Cardiac septum (tissue), 1 donor: ENCODE measurements at regions not wholly inside any gene's neighbourhood (a gene's known extent, or its start where the extent isn't known, plus 50 kb on each side); places are given as distances from the start of the nearest gene placed in this dataset.

Experiments used
- DNase-seq: peaks from one replicate; pipeline ENCODE4 v3.0.0-alpha.2; 2020; ENCODE audit warnings: low spot score
- intact Hi-C: fragments of 100-400 bp; cut with DNase I; formaldehyde crosslinking; loops from one replicate; pipeline ENCODE4 v1.14.0; 2022
- donor health status: DM: no; HTN: no; CAD: no.

DNA sequence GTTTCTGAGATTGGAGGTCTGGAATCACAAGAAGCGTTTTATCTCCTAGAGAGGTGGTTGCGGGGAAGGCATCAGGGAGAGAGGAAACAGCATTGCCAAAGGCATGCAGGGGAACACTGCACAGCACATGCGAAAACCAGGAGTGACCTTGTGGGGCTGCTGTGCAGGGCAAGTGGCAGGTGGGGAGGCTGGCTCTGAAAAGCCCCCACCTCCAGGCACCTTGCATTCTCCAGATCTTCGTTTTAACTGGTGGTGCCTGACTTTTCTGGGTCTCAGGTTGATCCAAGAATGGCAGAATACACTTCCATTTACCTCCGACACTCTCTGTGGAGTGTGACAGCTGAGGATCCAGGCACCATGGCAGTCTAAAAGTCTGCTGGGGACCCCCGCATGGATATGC is 209.4 kb upstream of the LEF1 start:
- DNase-seq, result no peak
- intact Hi-C loops, result no loop called here

DNA sequence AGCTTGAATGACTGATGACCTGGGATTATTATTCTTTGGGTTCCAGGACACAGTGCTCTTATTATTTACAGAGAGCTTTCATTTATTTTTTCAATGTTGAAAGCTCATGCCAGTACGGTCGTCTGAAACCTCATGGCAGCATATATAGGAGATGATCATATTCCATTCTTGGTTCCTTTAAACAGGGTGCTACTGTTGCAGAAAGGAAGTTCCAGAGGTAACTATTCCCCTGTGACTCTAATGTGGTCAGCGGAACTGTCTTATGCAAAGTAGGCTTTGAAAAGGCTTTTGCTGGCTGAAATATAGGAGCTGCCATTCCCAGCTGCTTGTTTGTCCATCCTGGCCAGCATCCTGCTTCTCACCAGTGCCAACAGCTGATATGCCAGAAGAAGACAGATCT is 208.3 kb upstream of the LEF1 start:
- DNase-seq, result no peak
- intact Hi-C loops, result no loop called here

- DNase-seq, result no peak
- intact Hi-C loops, result no loop called here
Observed at GRCh38 chr4:108375434-108375833, 206.7 kb upstream of the LEF1 start.

DNA sequence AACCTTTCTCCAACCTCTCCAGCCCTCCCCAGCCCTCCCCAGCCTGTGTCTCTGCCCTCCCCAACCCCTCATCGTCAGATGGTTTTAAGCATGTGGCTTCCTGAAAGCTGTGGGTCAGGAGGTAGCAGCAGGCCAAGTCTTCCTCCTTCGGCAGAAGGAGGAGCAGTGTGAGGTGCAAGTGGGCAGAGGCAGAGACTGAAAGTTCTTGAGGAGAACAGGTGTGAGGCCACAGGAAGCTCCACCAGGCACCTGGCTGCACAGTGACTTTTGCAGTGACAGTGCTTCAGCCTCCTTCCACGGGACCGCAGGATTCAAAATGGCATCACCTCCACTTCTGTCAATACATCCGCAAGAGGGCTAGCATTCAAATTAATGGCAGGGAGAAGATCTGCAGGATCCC is 203.9 kb upstream of the LEF1 start:
- intact Hi-C loops, result no loop called here
- no peak for DNase-seq

- intact Hi-C loops, result no loop called here
- no peak for DNase-seq
Observed at GRCh38 chr4:108371282-108371681, 202.6 kb upstream of the LEF1 start.

GRCh38 chr4:108370291-108371141 is 201.8 kb upstream of the LEF1 start:
- intact Hi-C loops, result no loop called here

GRCh38 chr4:108369035-108369655 is 200.4 kb upstream of the LEF1 start:
- no peak for DNase-seq
- intact Hi-C loops, result no loop called here

More at GRCh38 chr4:108370291-108371141, 201.8 kb upstream of the LEF1 start:
- no peak for DNase-seq

- intact Hi-C loops, result no loop called here
- no peak for DNase-seq
Observed at GRCh38 chr4:108367751-108368150, 199.0 kb upstream of the LEF1 start.

DNA sequence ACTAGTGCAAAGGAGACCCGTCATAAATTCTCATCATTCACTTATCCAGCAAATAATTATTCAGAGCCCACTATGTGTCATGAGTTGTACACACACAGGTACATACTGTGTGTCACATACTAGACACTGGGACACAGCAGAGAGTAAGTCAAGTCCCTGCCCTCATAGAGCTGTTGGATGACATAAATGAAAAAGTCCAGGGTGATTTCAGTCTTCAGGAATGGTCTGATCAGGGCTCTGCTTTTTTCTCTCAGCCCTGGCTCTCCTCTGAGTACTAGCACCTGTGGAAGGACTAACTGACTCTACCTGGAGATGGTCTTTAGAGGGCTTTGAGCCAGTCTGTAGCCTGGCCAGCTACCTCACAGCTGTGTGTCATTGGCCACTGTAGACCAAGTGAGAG is 198.0 kb upstream of the LEF1 start:
- intact Hi-C loops, result no loop called here
- DNase-seq, result no peak

- intact Hi-C loops, result no loop called here
- no peak for DNase-seq
Observed at GRCh38 chr4:108365551-108365950, 196.8 kb upstream of the LEF1 start.

DNA sequence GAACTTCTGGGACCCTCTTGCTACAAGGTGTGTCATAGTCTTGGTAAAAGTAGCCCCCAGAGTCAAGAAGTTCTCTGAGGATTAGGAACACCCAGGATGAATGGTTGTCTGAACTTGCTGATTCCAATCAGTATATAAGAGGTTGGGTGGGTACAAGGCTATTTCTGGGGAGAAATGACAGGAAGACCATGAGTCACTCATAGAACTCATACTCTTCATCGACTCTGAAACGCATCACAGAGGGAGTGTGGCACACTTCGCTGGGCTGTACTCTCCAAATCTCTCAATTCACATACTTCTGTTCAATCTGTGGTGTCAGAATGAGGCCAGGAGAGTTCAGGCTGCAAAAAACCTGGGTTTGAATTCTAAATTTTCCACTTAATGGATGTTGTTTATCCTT is 193.2 kb upstream of the LEF1 start:
- DNase-seq, result no peak
- intact Hi-C loops, result no loop called here

DNA sequence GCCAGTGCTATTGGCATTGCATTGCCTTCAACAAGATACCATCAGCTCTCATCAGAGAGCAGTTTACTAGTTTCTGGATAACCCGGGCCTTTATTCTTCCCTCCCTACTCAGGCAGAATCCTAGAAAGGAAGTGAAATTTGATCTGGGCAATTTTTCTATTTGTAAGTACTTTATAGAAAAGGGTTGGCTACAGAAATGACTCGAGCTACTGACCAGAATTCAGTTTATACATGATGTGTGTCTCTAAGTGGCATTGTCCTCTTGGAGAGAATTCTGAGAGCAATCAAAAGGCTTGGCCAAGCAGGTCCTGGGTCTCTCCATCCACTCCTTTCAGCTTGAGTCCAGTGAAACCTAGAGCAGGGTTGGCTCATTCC is 192.7 kb upstream of the LEF1 start:
- intact Hi-C loops, result no loop called here
- DNase-seq, result no peak

GRCh38 chr4:108360754-108361445 is 192.2 kb upstream of the LEF1 start:
- intact Hi-C loops, result no loop called here
- DNase-seq, result no peak

GRCh38 chr4:108359986-108360681 is 191.4 kb upstream of the LEF1 start:
- no peak for DNase-seq
- intact Hi-C loops, result loop anchor here (10.0 kb wide), 1 partner anchor 205 kb away; no protein-coding TSS in a partner anchor

DNA sequence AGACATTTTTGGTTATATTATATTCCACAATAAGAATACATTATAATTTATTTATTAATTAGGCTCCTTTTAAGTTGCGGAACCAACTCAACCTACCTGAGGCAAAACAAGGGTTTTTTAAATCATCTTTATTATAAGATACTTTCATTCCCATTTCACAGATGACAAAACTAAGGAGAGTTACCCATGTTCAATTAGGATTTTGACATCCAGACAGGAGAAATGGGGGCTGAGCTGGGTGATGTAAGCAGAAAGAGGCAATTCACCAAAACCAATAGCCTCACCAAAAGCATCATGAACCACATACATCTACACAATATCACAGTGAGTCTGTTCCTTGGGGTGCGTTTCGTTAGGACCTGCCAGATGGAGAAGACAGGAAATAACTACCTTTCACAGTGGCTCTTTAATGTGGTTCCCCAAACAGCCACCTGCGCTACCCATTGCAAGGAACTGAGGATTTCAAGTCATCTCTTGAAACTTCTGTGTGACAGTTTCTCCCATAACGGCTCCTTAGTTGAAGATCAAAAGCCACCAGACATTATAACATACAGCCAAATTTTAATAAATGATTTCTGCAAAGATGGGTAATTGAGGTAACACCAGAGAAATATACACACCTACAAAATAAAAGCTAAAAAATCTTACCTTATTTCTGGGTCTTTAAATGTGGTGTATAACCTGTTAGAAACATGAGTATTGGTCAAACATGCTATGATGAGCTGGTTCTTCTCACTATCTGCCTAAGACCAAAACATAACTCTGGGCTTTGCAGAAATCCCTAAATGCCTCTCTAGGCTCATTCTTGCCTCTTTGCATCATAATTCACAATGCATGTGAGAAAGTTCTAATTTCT is 190.6 kb upstream of the LEF1 start:
- intact Hi-C loops, result loop anchor here (10.0 kb wide), 1 partner anchor 205 kb away; no protein-coding TSS in a partner anchor
- no peak for DNase-seq

GRCh38 chr4:108355902-108356535 is 187.3 kb upstream of the LEF1 start:
- intact Hi-C loops, result loop anchor here (10.0 kb wide), 1 partner anchor 209 kb away; no protein-coding TSS in a partner anchor
- no peak for DNase-seq

GRCh38 chr4:108355186-108355901 is 186.6 kb upstream of the LEF1 start:
- intact Hi-C loops, result loop anchor here (10.0 kb wide), 1 partner anchor 209 kb away; no protein-coding TSS in a partner anchor
- DNase-seq, result no peak
